Right atrium auricular region (tissue), 2 donors: ENCODE measurements at regions not wholly inside any gene's neighbourhood (a gene's known extent, or its start where the extent isn't known, plus 50 kb on each side); places are given as distances from the start of the nearest gene placed in this dataset.

Experiments used
- DNase-seq: peaks from one replicate; pipeline ENCODE4 v3.0.0-alpha.2; 2019; ENCODE audit warnings: low spot score
- H3K27ac ChIP-seq, 2 donors: fragments of 200-600 bp; sonication (generic); 1 replicate in 1 of 2; 2 replicates in 1 of 2; pipeline ENCODE4 v1.5.1; 2016 to 2019
- H3K27me3 ChIP-seq, 2 donors: fragments of 200-600 bp; sonication (generic); one replicate each; pipeline versions ENCODE4 v1.5.1 to v1.6.0; 2017 to 2019
- H3K36me3 ChIP-seq: fragments of 200-600 bp; sonication (generic); one replicate; pipeline ENCODE4 v1.5.1; 2016
- H3K4me1 ChIP-seq, 2 donors: fragments of 200-600 bp; sonication (generic); one replicate each; pipeline versions ENCODE4 v1.5.1 to v1.6.0; 2017 to 2019
- H3K4me3 ChIP-seq, 2 donors: fragments of 200-600 bp; sonication (generic); 1 replicate in 1 of 2; 2 replicates in 1 of 2; pipeline ENCODE4 v1.5.1; 2017 to 2019; ENCODE audit warnings: mild to moderate bottlenecking in 1 of 2, moderate library complexity in 1 of 2
- H3K9me3 ChIP-seq, 2 donors: fragments of 200-600 bp; sonication (generic); one replicate each; pipeline ENCODE4 v1.5.1; 2019
- CTCF ChIP-seq, 2 donors: fragments of 200-600 bp; sonication (generic); IDR thresholded peaks; one replicate each; pipeline ENCODE4 v1.5.1; 2019; ENCODE audit warnings: antibody characterized with exemption in 2 of 2

- H3K9me3 ChIP-seq: no peaks in the 10 kb centered on the region
- peak; percentile 53 for DNase-seq
- TF ChIP-seq CTCF (IDR thresholded peaks at IDR 0.05): no peak
Measured at GRCh38 chr14:98959410-98959809, 312.6 kb downstream of the BCL11B start.

GRCh38 chr14:98959958-98960616 lies 311.9 kb downstream of the BCL11B start:
- peak; percentile 52 for DNase-seq
- no peak for TF ChIP-seq CTCF (IDR thresholded peaks at IDR 0.05)
- no peaks in the 10 kb centered on the region for H3K36me3 ChIP-seq
- H3K27me3 ChIP-seq: no peaks in the 10 kb centered on the region
- no peaks in the 10 kb centered on the region for H3K4me1 ChIP-seq
- no peak overlapping the region for H3K27ac ChIP-seq
- no peak overlapping the region for H3K4me3 ChIP-seq
- no peaks in the 10 kb centered on the region for H3K9me3 ChIP-seq

More at GRCh38 chr14:98959410-98959809, 312.6 kb downstream of the BCL11B start:
- no peaks in the 10 kb centered on the region for H3K27me3 ChIP-seq
- H3K27ac ChIP-seq: no peak overlapping the region
- no peak overlapping the region for H3K4me3 ChIP-seq
- H3K36me3 ChIP-seq: no peaks in the 10 kb centered on the region
- no peaks in the 10 kb centered on the region for H3K4me1 ChIP-seq

GRCh38 chr14:98960617-98961013 lies 311.4 kb downstream of the BCL11B start:
- no peak for TF ChIP-seq CTCF (IDR thresholded peaks at IDR 0.05)
- no peak overlapping the region for H3K4me3 ChIP-seq
- no peaks in the 10 kb centered on the region for H3K4me1 ChIP-seq
- H3K27me3 ChIP-seq: no peaks in the 10 kb centered on the region
- H3K9me3 ChIP-seq: no peaks in the 10 kb centered on the region
- H3K36me3 ChIP-seq: no peaks in the 10 kb centered on the region
- no peak overlapping the region for H3K27ac ChIP-seq
- peak; percentile 16 for DNase-seq

GRCh38 chr14:98961191-98961590 lies 310.8 kb downstream of the BCL11B start:
- Histone ChIP-seq H3K27me3 (no peaks in the 10 kb centered on the region), H3K36me3 (no peaks in the 10 kb centered on the region), H3K9me3 (no peaks in the 10 kb centered on the region), H3K4me1 (no peaks in the 10 kb centered on the region), H3K27ac (no peak overlapping the region), H3K4me3 (no peak overlapping the region)
- TF ChIP-seq CTCF (IDR thresholded peaks at IDR 0.05): no peak
- peak; percentile 44 for DNase-seq

GRCh38 chr14:98962118-98962517 lies 309.9 kb downstream of the BCL11B start:
- no peak overlapping the region for H3K4me3 ChIP-seq
- H3K27ac ChIP-seq: no peak overlapping the region
- DNase-seq: no peak
- H3K27me3 ChIP-seq: no peaks in the 10 kb centered on the region
- no peak for TF ChIP-seq CTCF (IDR thresholded peaks at IDR 0.05)
- H3K36me3 ChIP-seq: no peaks in the 10 kb centered on the region
- no peaks in the 10 kb centered on the region for H3K4me1 ChIP-seq
- no peaks in the 10 kb centered on the region for H3K9me3 ChIP-seq

- Histone ChIP-seq H3K36me3 (no peaks in the 10 kb centered on the region), H3K27ac (no peak overlapping the region), H3K27me3 (no peaks in the 10 kb centered on the region), H3K9me3 (no peaks in the 10 kb centered on the region), H3K4me3 (no peak overlapping the region), H3K4me1 (no peaks in the 10 kb centered on the region)
- DNase-seq: no peak
- TF ChIP-seq CTCF (IDR thresholded peaks at IDR 0.05): no peak
Measured at GRCh38 chr14:98963610-98964009, 308.4 kb downstream of the BCL11B start.
